GM23338 (cell line): ENCODE measurements at regions not wholly inside any gene's neighbourhood (a gene's known extent, or its start where the extent isn't known, plus 50 kb on each side); places are given as distances from the start of the nearest gene placed in this dataset.

Source experiments
- ATAC-seq: fragments of 200-7000 bp; cut with Tn5 transposase; 3 replicates; pipeline ENCODE4 v1.9.1; 2020
- DNase-seq: peaks from one replicate; pipeline ENCODE4 v3.0.0-alpha.2; 2015; ENCODE audit warnings: low spot score
- H2AFZ ChIP-seq: fragments of 200-600 bp; sonication (generic); 2 replicates; pipeline ENCODE4 v1.8.0; 2016; ENCODE audit warnings: antibody characterized with exemption, mild to moderate bottlenecking, moderate library complexity
- H3F3A ChIP-seq: fragments of 200-600 bp; sonication (generic); replicated peaks from 2 replicates; pipeline ENCODE4 v1.8.0; 2017; ENCODE audit warnings: antibody characterized with exemption, mixed run types, low read depth
- H3K27ac ChIP-seq: fragments of 200-600 bp; sonication (generic); 2 replicates; pipeline ENCODE4 v1.6.1; 2016; ENCODE audit warnings: low read depth
- H3K27me3 ChIP-seq: fragments of 200-600 bp; sonication (generic); 2 replicates; pipeline ENCODE4 v1.8.0; 2016; ENCODE audit warnings: mild to moderate bottlenecking, mixed run types, moderate library complexity; ENCODE audit not compliant: insufficient read depth
- H3K36me3 ChIP-seq: fragments of 200-600 bp; sonication (generic); 2 replicates; pipeline ENCODE4 v1.8.0; 2016; ENCODE audit warnings: mild to moderate bottlenecking; ENCODE audit not compliant: insufficient read depth
- H3K4me1 ChIP-seq: fragments of 200-600 bp; sonication (generic); 2 replicates; pipeline ENCODE4 v1.8.0; 2016; ENCODE audit warnings: mild to moderate bottlenecking, moderate library complexity; ENCODE audit not compliant: insufficient read depth
- H3K4me2 ChIP-seq: fragments of 200-600 bp; sonication (generic); 2 replicates; pipeline ENCODE4 v1.7.1; 2017; ENCODE audit warnings: mixed run types
- H3K4me3 ChIP-seq: fragments of 200-600 bp; sonication (generic); 2 replicates; pipeline ENCODE4 v1.6.1; 2016; ENCODE audit warnings: mixed run types
- H3K79me2 ChIP-seq: fragments of 200-600 bp; sonication (generic); replicated peaks from 2 replicates; pipeline ENCODE4 v1.8.0; 2017; ENCODE audit warnings: mild to moderate bottlenecking; ENCODE audit not compliant: insufficient read depth
- H3K9me2 ChIP-seq: fragments of 200-600 bp; sonication (generic); 2 replicates; pipeline ENCODE4 v1.8.0; 2017; ENCODE audit not compliant: insufficient read depth
- H4K20me1 ChIP-seq: fragments of 200-600 bp; sonication (generic); replicated peaks from 2 replicates; pipeline ENCODE4 v1.8.0; 2017; ENCODE audit warnings: mild to moderate bottlenecking; ENCODE audit not compliant: insufficient read depth
- H3K27ac Mint-ChIP-seq: 2 replicates; pipeline ENCODE4 v1.8.0; 2020; ENCODE audit warnings: inconsistent platforms, mild to moderate bottlenecking, moderate library complexity, mixed read lengths
- H3K27me3 Mint-ChIP-seq: 3 replicates; pipeline ENCODE4 v1.8.0; 2022; ENCODE audit warnings: low read depth, mild to moderate bottlenecking, moderate library complexity, mixed read lengths, inconsistent platforms; ENCODE audit not compliant: insufficient read depth, poor library complexity
- H3K36me3 Mint-ChIP-seq: 3 replicates; pipeline ENCODE4 v1.8.0; 2021; ENCODE audit warnings: low read depth, mild to moderate bottlenecking, inconsistent platforms, moderate library complexity, mixed read lengths
- H3K4me1 Mint-ChIP-seq: 3 replicates; pipeline ENCODE4 v1.8.0; 2020; ENCODE audit warnings: mild to moderate bottlenecking, inconsistent platforms, mixed read lengths
- H3K4me3 Mint-ChIP-seq: 3 replicates; pipeline ENCODE4 v1.8.0; 2021; ENCODE audit warnings: moderate library complexity, mild to moderate bottlenecking, inconsistent platforms, mixed read lengths
- H3K9me3 Mint-ChIP-seq: 3 replicates; pipeline ENCODE4 v1.8.0; 2020; ENCODE audit warnings: moderate library complexity, mild to moderate bottlenecking, inconsistent platforms, mixed read lengths
- CREB1 ChIP-seq: fragments of 250-450 bp; sonication (Bioruptor Pico); IDR thresholded peaks from 2 replicates; pipeline ENCODE4 v1.5.0; 2020; ENCODE audit warnings: low read depth, mild to moderate bottlenecking, moderate library complexity
- EZH2 ChIP-seq: fragments of 200-600 bp; sonication (generic); IDR thresholded peaks from one replicate; pipeline ENCODE4 v1.8.0; 2017; ENCODE audit warnings: antibody characterized with exemption, mild to moderate bottlenecking, low read depth; ENCODE audit not compliant: unreplicated experiment
- EZH2phosphoT487 ChIP-seq: fragments of 200-600 bp; sonication (generic); IDR thresholded peaks from one replicate; pipeline ENCODE4 v1.8.1; 2018; ENCODE audit warnings: antibody characterized with exemption; ENCODE audit not compliant: unreplicated experiment
- JUNB ChIP-seq: IDR thresholded peaks from one replicate; pipeline ENCODE4 v1.6.1; 2016; ENCODE audit warnings: antibody characterized with exemption; ENCODE audit not compliant: unreplicated experiment
- NANOG ChIP-seq: IDR thresholded peaks from 2 replicates; pipeline ENCODE4 v1.6.1; 2016; ENCODE audit warnings: antibody characterized with exemption, borderline replicate concordance
- ZNF462 ChIP-seq: fragments of 250-450 bp; sonication (Bioruptor Pico); IDR thresholded peaks from 2 replicates; pipeline ENCODE4 v1.5.0; 2020; ENCODE audit warnings: mild to moderate bottlenecking, moderate library complexity
- TF ChIP-seq, protein P1 (sequence below): IDR thresholded peaks from one replicate; pipeline ENCODE4 v1.6.1; 2018; ENCODE audit warnings: antibody characterized with exemption; ENCODE audit not compliant: unreplicated experiment

GRCh38 chr12:78540606-78541336 is 323.8 kb upstream of the SYT1 start:
- H3K27ac Mint-ChIP-seq, result no peak overlapping the region
- Histone ChIP-seq H3K27ac (no peak overlapping the region), H3K4me3 (no peak overlapping the region), H3F3A (no peaks in the 10 kb centered on the region), H3K36me3 (no peaks in the 10 kb centered on the region), H3K4me2 (no peak overlapping the region), H2AFZ (no peak overlapping the region), H3K9me2 (no peaks in the 10 kb centered on the region), H3K27me3 (no peaks in the 10 kb centered on the region), H4K20me1 (no peaks in the 10 kb centered on the region), H3K79me2 (no peaks in the 10 kb centered on the region), H3K4me1 (no peaks in the 10 kb centered on the region)
- TF ChIP-seq, protein P1, sequence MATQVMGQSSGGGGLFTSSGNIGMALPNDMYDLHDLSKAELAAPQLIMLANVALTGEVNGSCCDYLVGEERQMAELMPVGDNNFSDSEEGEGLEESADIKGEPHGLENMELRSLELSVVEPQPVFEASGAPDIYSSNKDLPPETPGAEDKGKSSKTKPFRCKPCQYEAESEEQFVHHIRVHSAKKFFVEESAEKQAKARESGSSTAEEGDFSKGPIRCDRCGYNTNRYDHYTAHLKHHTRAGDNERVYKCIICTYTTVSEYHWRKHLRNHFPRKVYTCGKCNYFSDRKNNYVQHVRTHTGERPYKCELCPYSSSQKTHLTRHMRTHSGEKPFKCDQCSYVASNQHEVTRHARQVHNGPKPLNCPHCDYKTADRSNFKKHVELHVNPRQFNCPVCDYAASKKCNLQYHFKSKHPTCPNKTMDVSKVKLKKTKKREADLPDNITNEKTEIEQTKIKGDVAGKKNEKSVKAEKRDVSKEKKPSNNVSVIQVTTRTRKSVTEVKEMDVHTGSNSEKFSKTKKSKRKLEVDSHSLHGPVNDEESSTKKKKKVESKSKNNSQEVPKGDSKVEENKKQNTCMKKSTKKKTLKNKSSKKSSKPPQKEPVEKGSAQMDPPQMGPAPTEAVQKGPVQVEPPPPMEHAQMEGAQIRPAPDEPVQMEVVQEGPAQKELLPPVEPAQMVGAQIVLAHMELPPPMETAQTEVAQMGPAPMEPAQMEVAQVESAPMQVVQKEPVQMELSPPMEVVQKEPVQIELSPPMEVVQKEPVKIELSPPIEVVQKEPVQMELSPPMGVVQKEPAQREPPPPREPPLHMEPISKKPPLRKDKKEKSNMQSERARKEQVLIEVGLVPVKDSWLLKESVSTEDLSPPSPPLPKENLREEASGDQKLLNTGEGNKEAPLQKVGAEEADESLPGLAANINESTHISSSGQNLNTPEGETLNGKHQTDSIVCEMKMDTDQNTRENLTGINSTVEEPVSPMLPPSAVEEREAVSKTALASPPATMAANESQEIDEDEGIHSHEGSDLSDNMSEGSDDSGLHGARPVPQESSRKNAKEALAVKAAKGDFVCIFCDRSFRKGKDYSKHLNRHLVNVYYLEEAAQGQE, result no peak
- TF ChIP-seq CREB1 (CRISPR knock-in tag) (no peak), NANOG (no peak), EZH2phosphoT487 (no peak), JUNB (no peak), EZH2 (no peak), ZNF462 (CRISPR knock-in tag) (no peak)
- H3K4me1 Mint-ChIP-seq, result no peaks in the 10 kb centered on the region
- DNase-seq (no peak), ATAC-seq (no peak)
- no peaks in the 10 kb centered on the region for H3K9me3 Mint-ChIP-seq
- no peaks in the 10 kb centered on the region for H3K36me3 Mint-ChIP-seq
- no peak overlapping the region for H3K4me3 Mint-ChIP-seq
- no peaks in the 10 kb centered on the region for H3K27me3 Mint-ChIP-seq
